Epithelial cell of proximal tubule (primary cell): ENCODE measurements at regions not wholly inside any gene's neighbourhood (a gene's known extent, or its start where the extent isn't known, plus 50 kb on each side); places are given as distances from the start of the nearest gene placed in this dataset.

Experiments used
- DNase-seq: peaks from one replicate; pipeline ENCODE4 v3.0.0-alpha.2; 2011; ENCODE audit warnings: low read depth
- H3K4me3 ChIP-seq: 2 replicates; pipeline ENCODE4 v1.5.1; 2011; ENCODE audit warnings: low read depth, mild to moderate bottlenecking, low read length
- TF ChIP-seq, protein P1 (sequence below): conservative IDR thresholded peaks from 2 replicates; pipeline ENCODE4 v1.5.1; 2012; ENCODE audit warnings: low read depth, mild to moderate bottlenecking, low read length

DNA sequence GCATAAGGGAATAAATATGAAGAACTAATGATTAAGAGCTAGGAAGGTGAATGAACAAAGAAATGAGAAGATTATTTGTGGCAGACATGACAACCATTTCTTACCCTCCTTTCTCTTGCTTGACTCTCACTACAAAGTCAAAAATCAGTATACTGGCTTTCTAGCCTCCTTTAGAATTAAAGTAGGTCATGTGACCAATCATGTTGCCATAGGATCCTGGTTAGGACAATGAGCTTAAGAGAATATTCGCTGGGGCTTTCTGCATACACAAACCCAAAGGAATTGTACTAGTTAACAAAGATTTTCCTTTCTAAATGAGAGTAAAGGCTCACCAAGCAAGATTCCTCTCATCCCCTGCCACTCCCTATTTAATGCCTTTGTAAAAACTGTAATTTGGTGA, 76.0 kb upstream of the ID4 start:
- no peak overlapping the region for H3K4me3 ChIP-seq
- TF ChIP-seq, protein P1, sequence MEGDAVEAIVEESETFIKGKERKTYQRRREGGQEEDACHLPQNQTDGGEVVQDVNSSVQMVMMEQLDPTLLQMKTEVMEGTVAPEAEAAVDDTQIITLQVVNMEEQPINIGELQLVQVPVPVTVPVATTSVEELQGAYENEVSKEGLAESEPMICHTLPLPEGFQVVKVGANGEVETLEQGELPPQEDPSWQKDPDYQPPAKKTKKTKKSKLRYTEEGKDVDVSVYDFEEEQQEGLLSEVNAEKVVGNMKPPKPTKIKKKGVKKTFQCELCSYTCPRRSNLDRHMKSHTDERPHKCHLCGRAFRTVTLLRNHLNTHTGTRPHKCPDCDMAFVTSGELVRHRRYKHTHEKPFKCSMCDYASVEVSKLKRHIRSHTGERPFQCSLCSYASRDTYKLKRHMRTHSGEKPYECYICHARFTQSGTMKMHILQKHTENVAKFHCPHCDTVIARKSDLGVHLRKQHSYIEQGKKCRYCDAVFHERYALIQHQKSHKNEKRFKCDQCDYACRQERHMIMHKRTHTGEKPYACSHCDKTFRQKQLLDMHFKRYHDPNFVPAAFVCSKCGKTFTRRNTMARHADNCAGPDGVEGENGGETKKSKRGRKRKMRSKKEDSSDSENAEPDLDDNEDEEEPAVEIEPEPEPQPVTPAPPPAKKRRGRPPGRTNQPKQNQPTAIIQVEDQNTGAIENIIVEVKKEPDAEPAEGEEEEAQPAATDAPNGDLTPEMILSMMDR = no peak
- DNase-seq = no peak

DNA sequence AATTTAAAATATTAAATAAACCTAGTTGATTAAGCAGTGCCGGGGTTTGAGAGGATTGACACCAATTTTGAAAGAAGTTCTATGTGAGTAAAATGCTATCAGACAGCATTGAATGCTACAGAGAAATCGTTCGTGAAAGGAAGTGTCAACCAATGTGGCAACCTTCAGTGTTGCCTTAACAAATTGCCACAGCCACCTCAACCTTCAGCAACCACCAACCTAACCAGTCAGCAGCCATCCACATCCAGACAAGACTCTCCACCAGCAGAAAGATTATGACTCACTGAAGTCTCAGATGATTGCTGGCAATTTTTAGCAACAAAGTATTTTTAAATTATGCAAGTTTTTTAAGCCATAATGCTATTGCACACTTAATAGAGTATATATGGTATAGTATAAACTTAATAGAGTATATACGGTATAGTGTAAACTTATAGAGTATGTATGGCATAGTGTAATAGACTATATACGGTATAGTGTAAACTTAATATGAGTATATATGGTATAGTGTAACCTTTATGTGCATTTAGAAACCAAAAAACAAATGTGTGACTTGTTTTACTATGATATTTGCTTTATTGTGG, 65.3 kb upstream of the ID4 start:
- TF ChIP-seq, protein P1 = no peak
- no peak for DNase-seq
- no peak overlapping the region for H3K4me3 ChIP-seq

GRCh38 chr6:19772891-19773290, 64.3 kb upstream of the ID4 start:
- no peak for DNase-seq
- TF ChIP-seq, protein P1 = no peak
- no peak overlapping the region for H3K4me3 ChIP-seq

- DNase-seq = no peak
- TF ChIP-seq, protein P1 = no peak
- H3K4me3 ChIP-seq = no peak overlapping the region
These were observed 55.9 kb upstream of the ID4 start for GRCh38 chr6:19781269-19781668.

DNA sequence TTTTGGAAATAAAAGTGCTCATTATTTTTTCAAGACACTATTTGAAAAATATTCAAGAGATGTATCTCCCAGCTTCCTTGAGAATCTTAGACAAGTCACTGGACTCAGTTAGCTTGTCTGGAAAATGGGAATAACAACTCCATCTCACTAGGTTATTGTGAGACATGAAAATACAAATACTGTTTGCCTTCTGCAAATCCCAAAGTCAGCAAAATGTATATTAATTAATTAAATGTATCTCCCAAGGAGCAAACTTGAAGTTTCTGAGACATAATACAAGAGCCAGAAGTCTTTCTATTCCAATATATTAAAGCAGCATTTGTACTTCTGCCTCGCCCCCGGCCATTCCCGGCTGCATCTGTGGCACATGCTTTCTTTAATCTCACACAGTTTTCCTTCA, 54.6 kb upstream of the ID4 start:
- TF ChIP-seq, protein P1 = no peak
- DNase-seq = no peak
- H3K4me3 ChIP-seq = no peak overlapping the region
